ENCODE measurements at regions not wholly inside any gene's neighbourhood (a gene's known extent, or its start where the extent isn't known, plus 50 kb on each side); places are given as distances from the start of the nearest gene placed in this dataset.
"Not testable (repeated sequence)": the region's sequence is repeated elsewhere in the genome, so short reads cannot be mapped to it uniquely, and the experiment has no call there.

DNA sequence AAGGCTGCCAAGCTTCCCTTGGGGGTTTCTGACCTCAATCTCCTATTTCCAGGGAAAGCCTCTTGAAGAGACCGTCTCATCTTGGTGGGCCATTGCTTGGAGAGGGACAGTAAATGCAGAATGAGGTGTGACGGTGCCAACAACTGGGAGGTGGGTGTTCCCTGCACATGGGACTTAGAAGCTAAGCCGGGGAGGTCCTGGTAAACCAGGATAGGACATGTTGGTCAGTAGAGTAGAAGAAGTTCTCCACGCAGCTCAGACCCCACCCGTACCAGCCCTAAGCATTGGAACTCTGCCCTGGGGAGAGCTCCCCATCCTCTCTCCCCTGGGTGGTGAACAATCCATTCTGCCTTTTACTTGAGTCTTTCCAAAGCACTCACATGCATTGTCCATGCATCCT, 92.0 kb downstream of the SOX1 start:
- H3K27me3 Mint-ChIP-seq (ENCODE audit: insufficient read depth): peaks cover 16% of the 10 kb centered on the region
- intact Hi-C loops (cut with micrococcal nuclease): no loop called here
- H3K9me3 Mint-ChIP-seq: no peaks in the 10 kb centered on the region
- H3K4me1 Mint-ChIP-seq (ENCODE audit: low read depth): no peaks in the 10 kb centered on the region
- DNase-seq (ENCODE audit: low spot score): no peak
- H3K4me3 Mint-ChIP-seq: no peak overlapping the region
- no peaks in the 10 kb centered on the region for H3K36me3 Mint-ChIP-seq (ENCODE audit: low read depth)
- no peak overlapping the region for H3K27ac Mint-ChIP-seq

- Mint-ChIP-seq H3K27ac (no peak overlapping the region), H3K27me3 (ENCODE audit: insufficient read depth) (peaks cover 16% of the 10 kb centered on the region), H3K9me3 (no peaks in the 10 kb centered on the region), H3K4me3 (no peak overlapping the region), H3K4me1 (ENCODE audit: low read depth) (no peaks in the 10 kb centered on the region), H3K36me3 (ENCODE audit: low read depth) (no peaks in the 10 kb centered on the region)
- no peak for DNase-seq (ENCODE audit: low spot score)
- intact Hi-C loops (cut with micrococcal nuclease): no loop called here
Observed at GRCh38 chr13:112159575-112160547, 92.9 kb downstream of the SOX1 start.

GRCh38 chr13:112160558-112160957, 93.6 kb downstream of the SOX1 start:
- H3K9me3 Mint-ChIP-seq: no peaks in the 10 kb centered on the region
- no peak for DNase-seq (ENCODE audit: low spot score)
- no peak overlapping the region for H3K27ac Mint-ChIP-seq
- no peaks in the 10 kb centered on the region for H3K4me1 Mint-ChIP-seq (ENCODE audit: low read depth)
- peaks cover 16% of the 10 kb centered on the region for H3K27me3 Mint-ChIP-seq (ENCODE audit: insufficient read depth)
- H3K36me3 Mint-ChIP-seq (ENCODE audit: low read depth): no peaks in the 10 kb centered on the region
- no peak overlapping the region for H3K4me3 Mint-ChIP-seq
- intact Hi-C loops (cut with micrococcal nuclease): no loop called here

GRCh38 chr13:112161521-112162301, 94.8 kb downstream of the SOX1 start:
- no peak overlapping the region for H3K27ac Mint-ChIP-seq
- intact Hi-C loops (cut with micrococcal nuclease): no loop called here
- H3K27me3 Mint-ChIP-seq (ENCODE audit: insufficient read depth): peaks cover 16% of the 10 kb centered on the region
- no peaks in the 10 kb centered on the region for H3K4me1 Mint-ChIP-seq (ENCODE audit: low read depth)
- DNase-seq (ENCODE audit: low spot score): no peak
- no peaks in the 10 kb centered on the region for H3K36me3 Mint-ChIP-seq (ENCODE audit: low read depth)
- no peaks in the 10 kb centered on the region for H3K9me3 Mint-ChIP-seq
- H3K4me3 Mint-ChIP-seq: no peak overlapping the region

- DNase-seq (ENCODE audit: low spot score); H3K4me3 Mint-ChIP-seq; H3K4me1 Mint-ChIP-seq (ENCODE audit: low read depth); H3K27ac Mint-ChIP-seq; H3K9me3 Mint-ChIP-seq; intact Hi-C loops (cut with micrococcal nuclease); H3K36me3 Mint-ChIP-seq (ENCODE audit: low read depth): not testable (repeated sequence)
- H3K27me3 Mint-ChIP-seq (ENCODE audit: insufficient read depth): peaks cover 16% of the 10 kb centered on the region
Observed at GRCh38 chr13:112163691-112164660, 97.0 kb downstream of the SOX1 start.

DNA sequence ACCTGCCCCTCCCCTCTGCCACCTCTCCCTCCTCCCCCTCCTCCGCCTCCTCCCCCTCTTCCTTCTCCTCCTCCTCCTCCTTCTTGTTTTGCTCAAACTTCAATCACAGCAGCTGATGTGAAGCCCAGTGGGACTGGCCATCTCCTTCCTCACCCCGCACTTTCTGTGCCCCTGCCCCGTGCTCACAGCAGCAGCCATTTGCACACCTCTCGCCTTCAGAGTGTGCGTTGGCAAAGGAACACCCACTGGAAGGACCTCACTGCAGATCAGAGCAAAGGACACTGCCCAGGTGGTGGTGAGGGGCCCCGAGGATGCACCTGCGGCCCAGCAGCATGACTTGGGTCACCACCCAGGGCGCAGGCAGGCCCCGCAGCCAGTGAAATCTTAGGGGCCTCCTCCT, 98.8 kb downstream of the SOX1 start:
- Mint-ChIP-seq H3K4me1 (ENCODE audit: low read depth) (no peaks in the 10 kb centered on the region), H3K4me3 (no peak overlapping the region), H3K27me3 (ENCODE audit: insufficient read depth) (peaks cover 10% of the 10 kb centered on the region), H3K9me3 (no peaks in the 10 kb centered on the region), H3K27ac (no peak overlapping the region), H3K36me3 (ENCODE audit: low read depth) (no peaks in the 10 kb centered on the region)
- intact Hi-C loops (cut with micrococcal nuclease): no loop called here
- no peak for DNase-seq (ENCODE audit: low spot score)

- Mint-ChIP-seq H3K4me1 (ENCODE audit: low read depth) (no peaks in the 10 kb centered on the region), H3K9me3 (peaks cover 1% of the 10 kb centered on the region), H3K27me3 (ENCODE audit: insufficient read depth) (no peaks in the 10 kb centered on the region), H3K4me3 (no peak overlapping the region), H3K36me3 (ENCODE audit: low read depth) (no peaks in the 10 kb centered on the region), H3K27ac (no peak overlapping the region)
- no peak for DNase-seq (ENCODE audit: low spot score)
- intact Hi-C loops (cut with micrococcal nuclease): no loop called here
Observed at GRCh38 chr13:112168761-112169160, 101.8 kb downstream of the SOX1 start.

DNA sequence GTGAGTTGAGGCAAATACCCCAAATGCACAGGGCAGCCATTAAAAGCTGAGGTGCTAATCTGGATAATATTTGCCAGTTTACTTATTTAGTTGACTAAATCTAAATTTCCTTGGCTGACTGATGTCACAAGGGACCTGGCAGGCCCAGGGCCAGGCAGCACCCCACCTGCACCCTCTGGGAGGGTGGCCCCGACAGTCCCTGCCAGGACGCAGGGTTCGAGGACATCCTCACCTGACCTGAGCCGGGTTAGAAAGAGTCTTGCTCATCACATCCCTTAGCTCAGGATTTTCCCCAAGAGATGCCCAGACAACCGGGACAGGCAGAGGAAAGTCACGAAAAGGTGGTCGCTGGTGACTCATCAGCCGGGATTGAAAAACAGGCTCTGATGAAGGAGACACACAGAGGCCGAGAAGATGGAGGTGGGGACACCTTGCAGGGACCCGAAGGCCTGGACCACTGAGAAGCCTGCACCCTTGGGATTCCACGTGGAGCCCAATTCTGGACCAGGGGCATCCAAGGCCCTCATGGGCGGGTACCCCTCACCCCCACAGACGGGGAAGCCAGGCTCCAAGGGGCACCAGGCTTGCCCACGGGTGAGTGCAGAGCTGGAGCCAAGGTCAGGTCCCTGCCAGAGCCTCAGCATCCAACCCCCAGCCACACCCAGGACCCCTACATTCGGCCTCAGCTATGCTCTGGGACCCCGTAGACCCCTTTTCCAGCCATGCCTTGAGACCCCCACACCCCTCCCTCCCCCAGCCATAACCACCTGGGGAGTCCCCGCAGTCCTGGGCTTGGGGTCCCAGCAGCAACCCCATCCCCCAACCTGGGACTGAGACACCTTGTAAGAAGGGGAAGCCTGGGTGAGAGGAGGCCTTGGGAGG, 103.2 kb downstream of the SOX1 start:
- no peaks in the 10 kb centered on the region for H3K36me3 Mint-ChIP-seq (ENCODE audit: low read depth)
- H3K27ac Mint-ChIP-seq: no peak overlapping the region
- DNase-seq (ENCODE audit: low spot score): no peak
- H3K4me1 Mint-ChIP-seq (ENCODE audit: low read depth): no peaks in the 10 kb centered on the region
- H3K27me3 Mint-ChIP-seq (ENCODE audit: insufficient read depth): no peaks in the 10 kb centered on the region
- intact Hi-C loops (cut with micrococcal nuclease): no loop called here
- peaks cover 11% of the 10 kb centered on the region for H3K9me3 Mint-ChIP-seq
- H3K4me3 Mint-ChIP-seq: no peak overlapping the region

- H3K4me1 Mint-ChIP-seq (ENCODE audit: low read depth): no peaks in the 10 kb centered on the region
- H3K4me3 Mint-ChIP-seq: no peak overlapping the region
- no peak for DNase-seq (ENCODE audit: low spot score)
- H3K27ac Mint-ChIP-seq: no peak overlapping the region
- H3K9me3 Mint-ChIP-seq: peaks cover 11% of the 10 kb centered on the region
- no peaks in the 10 kb centered on the region for H3K27me3 Mint-ChIP-seq (ENCODE audit: insufficient read depth)
- intact Hi-C loops (cut with micrococcal nuclease): no loop called here
- no peaks in the 10 kb centered on the region for H3K36me3 Mint-ChIP-seq (ENCODE audit: low read depth)
Observed at GRCh38 chr13:112170823-112171569, 104.0 kb downstream of the SOX1 start.

GRCh38 chr13:112171570-112171965, 104.6 kb downstream of the SOX1 start:
- no peak for DNase-seq (ENCODE audit: low spot score)
- Mint-ChIP-seq H3K27me3 (ENCODE audit: insufficient read depth) (no peaks in the 10 kb centered on the region), H3K27ac (no peak overlapping the region), H3K9me3 (peaks cover 11% of the 10 kb centered on the region), H3K4me3 (no peak overlapping the region), H3K4me1 (ENCODE audit: low read depth) (no peaks in the 10 kb centered on the region), H3K36me3 (ENCODE audit: low read depth) (no peaks in the 10 kb centered on the region)
- intact Hi-C loops (cut with micrococcal nuclease): no loop called here

DNA sequence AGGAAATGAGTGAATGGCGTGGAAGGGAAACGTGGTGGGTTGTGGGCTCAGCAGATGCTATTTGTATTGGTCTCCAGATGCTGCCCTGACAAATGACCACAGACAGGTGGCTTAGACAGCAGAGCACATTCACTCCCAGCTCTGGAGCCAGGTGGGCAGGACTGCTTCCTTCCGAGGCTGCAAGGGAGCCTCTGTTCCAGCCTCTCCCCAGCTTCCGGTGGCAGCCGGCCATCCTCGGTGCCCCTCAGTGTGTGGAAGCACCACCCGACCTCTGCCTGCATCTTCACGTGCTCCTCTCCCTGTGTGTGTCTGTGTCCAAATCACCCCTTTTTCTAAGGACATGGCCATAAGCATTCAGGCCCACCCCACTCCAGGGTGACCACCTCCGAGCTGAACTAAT, 105.1 kb downstream of the SOX1 start:
- intact Hi-C loops (cut with micrococcal nuclease): no loop called here
- H3K36me3 Mint-ChIP-seq (ENCODE audit: low read depth): no peaks in the 10 kb centered on the region
- H3K27me3 Mint-ChIP-seq (ENCODE audit: insufficient read depth): no peaks in the 10 kb centered on the region
- H3K9me3 Mint-ChIP-seq: peaks cover 11% of the 10 kb centered on the region
- no peak for DNase-seq (ENCODE audit: low spot score)
- H3K4me1 Mint-ChIP-seq (ENCODE audit: low read depth): no peaks in the 10 kb centered on the region
- no peak overlapping the region for H3K27ac Mint-ChIP-seq
- no peak overlapping the region for H3K4me3 Mint-ChIP-seq
